Neuronal stem cell (in vitro differentiated cells): ENCODE measurements at regions not wholly inside any gene's neighbourhood (a gene's known extent, or its start where the extent isn't known, plus 50 kb on each side); places are given as distances from the start of the nearest gene placed in this dataset.

Experiments used
- DNase-seq: peaks from one replicate; pipeline ENCODE4 v3.0.0-alpha.2; 2013; ENCODE audit warnings: low spot score
- H2AFZ ChIP-seq: one replicate; pipeline ENCODE4 v1.6.1; 2013; ENCODE audit warnings: mild to moderate bottlenecking, low read length, inconsistent platforms
- H2AK5ac ChIP-seq: 2 replicates; pipeline ENCODE4 v1.6.1; 2013; ENCODE audit warnings: low read depth, mild to moderate bottlenecking, inconsistent platforms, low read length, moderate library complexity, mixed read lengths
- H2BK120ac ChIP-seq: 2 replicates; pipeline ENCODE4 v1.6.1; 2013; ENCODE audit warnings: low read depth, mild to moderate bottlenecking, inconsistent platforms, low read length, moderate library complexity, mixed read lengths
- H2BK12ac ChIP-seq: one replicate; pipeline ENCODE4 v1.6.1; 2013; ENCODE audit warnings: low read length, inconsistent platforms
- H2BK15ac ChIP-seq: 2 replicates; pipeline ENCODE4 v1.6.1; 2013; ENCODE audit warnings: mild to moderate bottlenecking, low read length, inconsistent platforms, mixed read lengths
- H2BK5ac ChIP-seq: one replicate; pipeline ENCODE4 v1.6.1; 2013; ENCODE audit warnings: inconsistent platforms, mild to moderate bottlenecking, low read length, moderate library complexity
- H3K14ac ChIP-seq: one replicate; pipeline ENCODE4 v1.6.1; 2013; ENCODE audit warnings: low read length, inconsistent platforms
- H3K18ac ChIP-seq: 2 replicates; pipeline ENCODE4 v1.6.1; 2013; ENCODE audit warnings: low read length, inconsistent platforms
- H3K23ac ChIP-seq: 2 replicates; pipeline ENCODE4 v1.6.1; 2013; ENCODE audit warnings: low read depth, mild to moderate bottlenecking, mixed read lengths, low read length, inconsistent platforms; ENCODE audit not compliant: poor library complexity
- H3K27ac ChIP-seq: replicated peaks from 3 replicates; pipeline ENCODE4 v1.5.1; 2013; ENCODE audit warnings: low read length, inconsistent platforms
- H3K27me3 ChIP-seq, 3 experiments: 2 replicates each; pipeline ENCODE4 v1.6.1; 2013; ENCODE audit warnings: low read length in 3 of 3, mild to moderate bottlenecking in 2 of 3, inconsistent platforms in 1 of 3, low read depth in 1 of 3, mixed read lengths in 1 of 3, moderate library complexity in 1 of 3; ENCODE audit not compliant: control insufficient read depth in 3 of 3, insufficient read depth in 3 of 3
- H3K36me3 ChIP-seq, 2 donors: replicated peaks in 1 of 2; 2 replicates each; pipeline ENCODE4 v1.6.1; 2013; ENCODE audit warnings: low read length in 2 of 2; ENCODE audit not compliant: control insufficient read depth in 2 of 2, insufficient read depth in 2 of 2
- H3K4ac ChIP-seq: 2 replicates; pipeline ENCODE4 v1.6.1; 2013; ENCODE audit warnings: inconsistent platforms, mild to moderate bottlenecking, low read length, moderate library complexity
- H3K4me1 ChIP-seq, 2 donors: 1 replicate in 1 of 2; 2 replicates in 1 of 2; pipeline ENCODE4 v1.6.1; 2013; ENCODE audit warnings: low read length in 2 of 2, low read depth in 1 of 2; ENCODE audit not compliant: control insufficient read depth in 2 of 2, insufficient read depth in 1 of 2
- H3K4me2 ChIP-seq: one replicate; pipeline ENCODE4 v1.6.1; 2013; ENCODE audit warnings: mild to moderate bottlenecking, low read length, inconsistent platforms; ENCODE audit not compliant: insufficient read depth, poor library complexity, severe bottlenecking
- H3K4me3 ChIP-seq, 2 donors: 2 replicates each; pipeline ENCODE4 v1.5.1; 2013; ENCODE audit warnings: low read length in 2 of 2, mild to moderate bottlenecking in 2 of 2, inconsistent platforms in 1 of 2, moderate library complexity in 1 of 2
- H3K79me1 ChIP-seq: one replicate; pipeline ENCODE4 v1.6.1; 2013; ENCODE audit warnings: low read depth, mild to moderate bottlenecking, inconsistent platforms, low read length, moderate library complexity
- H3K9ac ChIP-seq: one replicate; pipeline ENCODE4 v1.6.1; 2013; ENCODE audit warnings: mild to moderate bottlenecking, low read depth, low read length, inconsistent platforms; ENCODE audit not compliant: poor library complexity
- H3K9me3 ChIP-seq, 2 donors: replicated peaks in 1 of 2; 2 replicates each; pipeline versions ENCODE3 to v1.6.1; 2013; ENCODE audit warnings: low read length in 2 of 2, mild to moderate bottlenecking in 2 of 2, inconsistent platforms in 1 of 2, low read depth in 1 of 2, mixed read lengths in 1 of 2, moderate library complexity in 1 of 2; ENCODE audit not compliant: control insufficient read depth in 2 of 2, insufficient read depth in 1 of 2
- H4K8ac ChIP-seq: one replicate; pipeline ENCODE4 v1.6.1; 2013; ENCODE audit warnings: low read depth, mild to moderate bottlenecking, inconsistent platforms, low read length, moderate library complexity
- H4K91ac ChIP-seq: one replicate; pipeline ENCODE4 v1.6.1; 2013; ENCODE audit warnings: low read length, low read depth, mild to moderate bottlenecking, inconsistent platforms; ENCODE audit not compliant: poor library complexity
- WGBS, 2 donors: extraction: QIAGEN DNeasy Blood & Tissue Kit; methylation state at CpG; one replicate each; pipeline ENCODE4 v1.1.7; 2013; ENCODE audit warnings: missing lambda C conversion rate in 2 of 2, mixed read lengths in 1 of 2; ENCODE audit not compliant: insufficient read length in 2 of 2, insufficient replicate concordance in 1 of 2; ENCODE audit errors: extremely low coverage in 2 of 2; 5-methylcytosine and 5-hydroxymethylcytosine counted together

GRCh38 chr7:120131096-120131839, 141.7 kb upstream of the KCND2 start:
- Histone ChIP-seq H3K4ac (no peak overlapping the region), H2BK5ac (no peak overlapping the region), H2AFZ (no peak overlapping the region), H3K14ac (no peak overlapping the region), H3K4me2 (no peak overlapping the region), H3K36me3 (no peaks in the 10 kb centered on the region), H3K9me3 (no peaks in the 10 kb centered on the region), H3K27me3 (no peaks in the 10 kb centered on the region), H2BK15ac (no peak overlapping the region), H2BK12ac (no peak overlapping the region), H3K4me1 (no peaks in the 10 kb centered on the region), H4K8ac (no peak overlapping the region), H2AK5ac (no peak overlapping the region), H3K23ac (no peak overlapping the region), H2BK120ac (no peak overlapping the region), H4K91ac (no peak overlapping the region), H3K4me3 (no peak overlapping the region), H3K79me1 (no peaks in the 10 kb centered on the region), H3K9ac (no peak overlapping the region), H3K18ac (no peak overlapping the region), H3K27ac (no peak overlapping the region)
- no peak for DNase-seq
- no CpG with 5 or more reads among the region's 5 CpGs for WGBS, 2 donors

GRCh38 chr7:120138497-120138896, 134.5 kb upstream of the KCND2 start:
- Histone ChIP-seq H2AFZ (no peak overlapping the region), H3K79me1 (no peaks in the 10 kb centered on the region)
- no CpG with 5 or more reads among the region's 1 CpG for WGBS, 2 donors

GRCh38 chr7:120156476-120156875, 116.5 kb upstream of the KCND2 start:
- Histone ChIP-seq H3K4me3 (no peak overlapping the region), H3K14ac (no peak overlapping the region), H2AFZ (no peak overlapping the region), H3K9ac (no peak overlapping the region), H3K27ac (no peak overlapping the region), H2BK15ac (no peak overlapping the region), H3K18ac (no peak overlapping the region), H4K8ac (no peak overlapping the region), H2BK12ac (no peak overlapping the region), H3K4me2 (no peak overlapping the region), H3K4me1 (no peaks in the 10 kb centered on the region), H2BK120ac (no peak overlapping the region), H3K9me3 (no peaks in the 10 kb centered on the region), H3K36me3 (no peaks in the 10 kb centered on the region), H2AK5ac (no peak overlapping the region), H3K79me1 (no peaks in the 10 kb centered on the region), H2BK5ac (no peak overlapping the region), H3K23ac (no peak overlapping the region), H3K4ac (no peak overlapping the region), H3K27me3 (no peaks in the 10 kb centered on the region), H4K91ac (no peak overlapping the region)
- no CpG with 5 or more reads among the region's 1 CpG for WGBS, 2 donors
- DNase-seq = no peak

More at GRCh38 chr7:120138497-120138896, 134.5 kb upstream of the KCND2 start:
- Histone ChIP-seq H3K18ac (no peak overlapping the region), H4K8ac (no peak overlapping the region), H3K23ac (no peak overlapping the region), H3K9ac (no peak overlapping the region), H2BK120ac (no peak overlapping the region), H2AK5ac (no peak overlapping the region), H3K4me1 (no peaks in the 10 kb centered on the region), H3K36me3 (no peaks in the 10 kb centered on the region), H2BK12ac (no peak overlapping the region), H3K4ac (no peak overlapping the region), H3K14ac (no peak overlapping the region), H2BK15ac (no peak overlapping the region), H3K27ac (no peak overlapping the region), H3K4me2 (no peak overlapping the region), H3K9me3 (no peaks in the 10 kb centered on the region), H2BK5ac (no peak overlapping the region), H3K4me3 (no peak overlapping the region), H3K27me3 (no peaks in the 10 kb centered on the region), H4K91ac (no peak overlapping the region)
- no peak for DNase-seq

GRCh38 chr7:120160166-120160565, 112.8 kb upstream of the KCND2 start:
- no peak overlapping the region for H3K18ac ChIP-seq
- no peak overlapping the region for H2BK5ac ChIP-seq
- no peak overlapping the region for H3K4me2 ChIP-seq
- H3K27ac ChIP-seq = no peak overlapping the region
- peaks cover 2% of the 10 kb centered on the region for H3K79me1 ChIP-seq
- no peak overlapping the region for H2AK5ac ChIP-seq
- no peak overlapping the region for H3K4ac ChIP-seq
- peaks cover 0 to 4% of the 10 kb centered on the region in 2 donors for H3K4me1 ChIP-seq
- H3K4me3 ChIP-seq = no peak overlapping the region
- H3K9me3 ChIP-seq = no peaks in the 10 kb centered on the region
- no peak overlapping the region for H2AFZ ChIP-seq
- H3K9ac ChIP-seq = no peak overlapping the region
- H3K36me3 ChIP-seq = no peaks in the 10 kb centered on the region
- no peak overlapping the region for H2BK12ac ChIP-seq
- H2BK120ac ChIP-seq = no peak overlapping the region
- WGBS, 2 donors = no CpG with 5 or more reads among the region's 2 CpGs
- no peak overlapping the region for H4K91ac ChIP-seq
- H4K8ac ChIP-seq = no peak overlapping the region
- H3K14ac ChIP-seq = no peak overlapping the region
- no peak for DNase-seq
- H2BK15ac ChIP-seq = no peak overlapping the region
- H3K27me3 ChIP-seq = no peaks in the 10 kb centered on the region
- H3K23ac ChIP-seq = no peak overlapping the region
